ENCODE measurements at regions not wholly inside any gene's neighbourhood (a gene's known extent, or its start where the extent isn't known, plus 50 kb on each side); places are given as distances from the start of the nearest gene placed in this dataset.

DNA sequence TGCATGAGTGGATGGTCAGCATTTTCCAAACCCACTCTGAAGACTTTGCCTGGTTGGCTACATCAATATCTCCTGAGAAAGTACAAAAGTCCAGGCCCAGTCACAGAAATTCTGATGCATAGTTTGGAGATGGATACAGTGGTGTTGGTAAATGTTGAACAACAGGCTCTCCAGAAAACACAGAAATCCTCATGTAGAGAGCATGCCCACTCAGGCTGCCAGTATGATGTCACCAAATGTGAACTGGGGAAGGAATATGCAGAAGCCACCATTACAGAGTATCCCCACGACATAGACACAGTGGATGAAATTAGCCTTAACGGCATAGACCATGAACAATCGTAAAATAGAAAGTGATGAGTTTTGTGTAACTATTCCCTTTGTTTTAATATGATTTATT is 97.1 kb upstream of the NXT1 start:
- DNase-seq (ENCODE audit: insufficient read length, low spot score) (no peak), FAIRE-seq (no peak)
- TF ChIP-seq POLR2A (IDR thresholded peaks at IDR 0.05; ENCODE audit: low read depth, low read length) = no peak

DNA sequence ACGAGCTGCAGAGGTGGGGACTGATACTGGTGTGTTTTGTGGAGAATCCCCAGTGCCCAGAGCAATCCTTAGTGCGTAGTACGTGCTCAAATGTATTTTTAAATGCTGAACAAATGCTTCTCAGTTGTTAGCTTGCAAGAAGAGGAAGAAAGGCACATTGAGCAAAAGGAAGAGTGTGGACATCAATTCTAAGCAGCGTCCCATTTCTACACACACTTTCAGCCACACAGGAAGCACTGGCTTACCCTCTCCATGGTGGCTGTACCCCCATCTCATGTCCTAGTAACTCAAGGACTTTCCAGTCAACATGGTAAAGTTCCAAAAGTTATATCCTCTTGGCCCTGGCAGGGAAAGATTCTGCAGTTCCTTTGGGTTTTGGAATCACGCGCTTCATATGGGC is 98.8 kb upstream of the NXT1 start:
- no peak for TF ChIP-seq POLR2A (IDR thresholded peaks at IDR 0.05; ENCODE audit: low read depth, low read length)
- FAIRE-seq (no peak), DNase-seq (ENCODE audit: insufficient read length, low spot score) (no peak)

DNA sequence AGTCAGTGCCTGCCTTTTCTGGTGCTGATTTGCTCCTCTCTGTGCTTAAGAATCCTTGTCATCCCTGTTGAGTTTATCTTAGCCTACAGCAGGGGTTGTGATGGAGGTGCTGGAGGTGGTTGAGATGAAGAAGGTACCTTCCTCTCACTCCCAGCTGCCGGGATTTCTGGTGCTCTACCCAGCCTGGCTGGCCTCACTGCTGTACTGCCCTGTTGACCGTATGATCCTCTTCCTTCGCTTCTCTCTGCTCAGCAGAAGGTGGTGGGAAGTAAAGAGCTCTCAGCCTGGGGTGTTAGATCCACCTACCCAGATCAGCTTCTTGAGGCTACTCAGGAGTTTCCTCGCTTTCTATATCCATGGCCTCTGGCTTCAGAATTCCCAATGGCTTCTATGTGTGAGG is 101.0 kb upstream of the NXT1 start:
- DNase-seq (ENCODE audit: insufficient read length, low spot score) = no peak
- no peak for TF ChIP-seq POLR2A (IDR thresholded peaks at IDR 0.05; ENCODE audit: low read depth, low read length)
- no peak for FAIRE-seq

DNA sequence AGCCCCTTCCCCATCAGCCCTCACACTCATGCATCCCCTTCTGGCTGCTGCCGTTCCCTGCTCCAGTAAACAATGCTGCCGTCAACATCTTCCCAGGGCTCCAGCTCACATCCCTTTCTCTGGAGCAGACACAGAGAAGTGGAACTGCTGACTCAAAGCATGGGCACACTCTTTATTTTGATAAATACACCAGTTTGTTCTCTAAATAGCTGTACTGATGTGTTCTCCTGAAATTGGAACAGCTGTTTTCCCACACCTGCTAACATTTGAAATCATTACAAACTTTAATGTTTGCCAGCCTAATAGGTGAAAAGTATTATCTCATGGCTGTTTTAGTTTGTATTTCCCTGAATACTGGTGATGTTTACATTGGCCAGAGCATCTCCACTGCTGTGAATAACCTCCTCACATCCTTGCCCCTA is 102.1 kb upstream of the NXT1 start:
- DNase-seq (ENCODE audit: insufficient read length, low spot score) (no peak), FAIRE-seq (no peak)
- TF ChIP-seq POLR2A (IDR thresholded peaks at IDR 0.05; ENCODE audit: low read depth, low read length) = no peak

DNA sequence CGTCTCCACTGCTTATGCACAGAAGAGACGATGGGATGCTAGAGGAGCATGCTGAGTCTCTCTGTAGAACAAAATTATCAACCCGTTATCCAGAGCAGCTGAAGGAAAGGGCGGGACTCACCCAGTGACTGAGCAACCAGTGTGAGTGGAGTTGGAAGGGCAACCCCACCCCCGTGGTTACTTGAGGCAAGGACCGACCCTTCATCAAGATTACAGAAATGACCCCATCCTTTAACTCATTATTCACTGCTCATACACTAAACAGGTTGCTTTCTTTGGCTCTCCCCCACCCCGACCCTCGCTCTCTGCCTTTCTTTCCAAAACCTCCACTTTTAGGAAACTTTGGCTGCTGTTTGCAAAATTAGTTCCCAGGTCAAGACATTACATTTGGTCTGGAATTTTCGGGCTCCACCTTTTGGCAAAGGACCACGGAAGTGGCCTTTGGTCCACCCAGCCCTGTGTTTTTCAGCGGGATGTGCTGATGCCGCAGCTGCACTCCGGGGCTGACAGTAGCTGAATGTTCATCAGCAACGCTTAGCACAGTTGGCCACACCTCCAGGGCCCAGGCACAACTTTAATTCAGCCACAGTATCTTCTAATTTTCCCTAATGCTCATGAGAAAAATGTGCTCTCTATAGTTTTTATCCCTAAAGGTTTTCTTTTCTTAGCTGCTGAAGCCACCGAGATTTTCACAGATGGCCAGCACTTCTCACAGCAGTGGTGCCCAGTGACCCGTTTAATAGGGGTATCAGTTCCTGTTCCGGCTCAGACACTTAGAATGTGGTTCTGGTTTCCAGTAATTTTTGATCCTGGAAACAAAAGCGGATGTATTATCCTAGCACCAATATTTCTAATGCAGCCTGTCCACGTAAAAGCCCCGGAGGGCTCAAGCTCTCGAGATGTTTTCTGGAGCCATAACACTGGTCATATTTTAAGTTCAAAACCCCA is 103.6 kb upstream of the NXT1 start:
- FAIRE-seq = no peak
- no peak for DNase-seq (ENCODE audit: insufficient read length, low spot score)
- no peak for TF ChIP-seq POLR2A (IDR thresholded peaks at IDR 0.05; ENCODE audit: low read depth, low read length)

DNA sequence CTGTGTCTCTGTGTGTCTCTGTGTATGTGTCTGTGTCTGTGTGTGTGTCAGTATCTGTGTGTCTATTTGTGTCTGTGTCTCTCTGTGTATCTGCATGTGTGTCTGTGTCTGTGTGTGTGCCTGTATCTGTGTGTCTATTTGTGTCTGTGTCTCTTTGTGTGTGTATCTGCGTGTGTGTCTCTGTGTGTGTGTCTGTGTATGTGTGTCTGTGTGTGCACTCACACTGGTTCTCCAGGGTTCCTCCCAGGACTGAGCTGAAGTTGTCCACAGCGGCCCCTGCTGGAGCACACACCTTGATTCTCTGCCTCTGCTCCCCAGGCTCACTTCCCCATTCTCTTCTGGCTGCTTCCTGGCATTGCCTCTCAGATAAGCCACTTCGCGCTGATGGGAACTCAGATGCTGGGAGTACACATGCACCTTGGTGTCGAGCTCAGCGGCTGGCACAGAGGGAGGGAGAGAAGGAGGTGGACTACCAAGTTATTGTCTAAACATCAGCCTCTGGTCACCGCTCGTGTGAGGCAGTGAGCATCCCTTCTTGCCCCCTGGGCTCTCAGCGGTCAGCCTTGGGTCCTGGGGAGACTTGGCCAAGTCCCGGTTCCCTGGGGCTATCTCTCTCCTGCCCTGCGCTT is 104.9 kb upstream of the NXT1 start:
- no peak for TF ChIP-seq POLR2A (IDR thresholded peaks at IDR 0.05; ENCODE audit: low read depth, low read length)
- DNase-seq (ENCODE audit: insufficient read length, low spot score) (no peak), FAIRE-seq (no peak)

DNA sequence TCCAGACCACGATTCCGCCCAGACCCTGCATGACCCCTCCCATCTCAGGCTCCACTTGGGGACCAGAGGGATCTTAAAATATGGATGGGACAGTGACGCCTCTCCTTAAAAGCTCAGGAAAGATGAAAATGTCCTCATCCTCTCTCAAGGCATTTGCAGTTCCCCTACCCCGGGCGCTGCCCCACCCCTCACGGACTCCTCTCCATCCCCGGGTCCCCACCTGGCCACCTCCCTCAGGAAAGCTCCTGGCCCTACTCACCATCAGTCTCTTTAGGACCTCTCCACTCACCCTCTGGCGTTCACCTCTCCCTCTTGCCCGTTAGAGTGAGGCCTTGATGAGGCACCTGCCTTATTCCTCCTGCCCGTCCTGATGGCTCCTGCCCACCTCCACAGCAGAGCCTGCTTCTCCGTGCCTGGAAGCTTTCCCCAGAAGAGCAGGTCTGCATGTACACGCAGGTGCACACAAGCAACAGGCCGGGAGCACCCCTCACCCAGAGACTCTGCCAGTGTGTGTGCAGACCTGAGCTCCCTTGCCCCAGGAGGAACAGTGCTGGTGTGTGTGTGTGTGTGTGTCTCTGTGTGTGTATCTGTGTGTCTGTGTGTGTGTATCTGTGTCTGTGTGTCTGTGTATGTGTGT is 105.6 kb upstream of the NXT1 start:
- DNase-seq (ENCODE audit: insufficient read length, low spot score) (no peak), FAIRE-seq (no peak)
- no peak for TF ChIP-seq POLR2A (IDR thresholded peaks at IDR 0.05; ENCODE audit: low read depth, low read length)

DNA sequence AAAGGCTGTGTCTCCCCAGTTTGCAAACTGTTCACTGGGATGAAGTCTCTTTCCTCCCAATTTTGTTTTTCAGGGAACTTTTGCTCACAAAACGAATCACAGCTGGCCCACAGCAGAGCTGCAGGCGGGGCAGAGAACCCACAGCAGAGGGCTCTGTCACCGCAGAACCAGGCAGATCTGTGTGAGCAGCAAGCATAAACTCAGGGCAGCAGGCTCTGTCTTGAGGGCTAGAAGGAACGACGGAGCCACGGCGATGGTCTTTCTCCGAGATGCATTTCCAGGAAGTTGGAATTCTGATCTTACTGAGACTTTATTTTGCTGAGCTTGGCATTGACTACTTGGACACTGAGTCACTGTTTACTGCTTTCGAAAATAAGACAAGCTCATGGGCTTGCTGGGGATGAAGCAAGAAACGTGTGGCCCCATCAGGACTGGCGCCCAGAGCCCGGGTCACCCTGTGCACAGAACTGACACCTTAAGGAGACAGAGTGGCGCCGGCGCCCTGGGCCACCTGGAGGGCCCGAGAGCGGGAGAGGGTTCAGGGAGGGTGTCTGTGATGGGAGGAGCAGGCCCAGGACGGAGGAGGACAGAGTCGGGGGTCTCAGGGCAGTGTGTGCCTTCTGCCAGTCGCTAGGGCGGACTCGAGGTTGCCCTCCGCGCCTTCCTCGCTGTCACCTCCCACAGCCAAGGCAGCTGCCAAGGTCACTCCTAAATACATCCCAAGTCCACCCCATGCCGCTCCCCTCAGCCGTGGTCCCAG is 106.3 kb upstream of the NXT1 start:
- FAIRE-seq (no peak), DNase-seq (ENCODE audit: insufficient read length, low spot score) (no peak)
- no peak for TF ChIP-seq POLR2A (IDR thresholded peaks at IDR 0.05; ENCODE audit: low read depth, low read length)

DNA sequence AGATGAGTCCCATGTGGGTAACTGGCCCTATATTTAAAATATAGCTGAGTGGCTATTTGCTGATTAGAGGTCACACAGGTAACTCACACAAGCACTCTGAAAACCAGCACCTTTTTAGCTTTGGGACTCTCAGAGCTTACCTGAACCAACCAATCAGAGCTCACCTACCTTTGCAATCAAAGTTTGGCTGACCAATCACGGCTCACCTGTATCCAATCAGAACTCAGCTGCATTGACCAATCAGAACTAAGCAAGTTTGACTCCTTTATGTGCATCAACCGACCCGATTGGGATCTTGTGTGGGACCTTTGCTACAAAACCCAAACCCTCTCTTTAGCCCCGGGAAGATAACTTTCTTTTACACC is 106.8 kb upstream of the NXT1 start:
- no peak for DNase-seq (ENCODE audit: insufficient read length, low spot score)
- no peak for FAIRE-seq
- TF ChIP-seq POLR2A (IDR thresholded peaks at IDR 0.05; ENCODE audit: low read depth, low read length) = no peak

DNA sequence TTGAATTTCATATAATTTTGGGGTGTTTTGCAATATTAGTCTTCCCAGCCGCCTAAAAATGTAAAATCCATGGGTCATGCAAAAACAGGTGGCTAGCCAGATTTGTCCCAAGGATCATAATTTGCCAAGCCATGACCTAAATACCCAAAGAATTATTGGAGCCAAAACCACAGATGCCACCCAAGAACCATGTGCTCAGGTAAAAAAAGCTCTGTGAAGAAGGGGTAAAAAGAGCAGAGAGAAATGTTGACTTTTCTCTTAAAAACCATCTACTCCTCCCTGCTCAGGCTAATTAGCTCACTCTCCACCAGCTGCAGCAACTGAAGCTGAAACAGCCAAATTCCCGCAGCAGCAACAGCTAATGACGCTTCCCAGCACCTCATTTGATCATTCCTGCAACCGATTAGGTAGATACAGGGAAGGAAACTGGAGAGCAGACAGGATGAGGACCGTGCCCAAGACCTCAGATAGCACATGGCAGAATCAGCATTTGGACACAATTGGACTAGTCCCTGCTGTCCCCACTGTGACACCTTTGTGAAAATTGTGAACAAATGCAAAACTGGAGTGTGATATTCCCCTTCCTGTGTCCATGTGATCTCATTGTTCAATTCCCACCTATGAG is 107.9 kb upstream of the NXT1 start:
- no peak for DNase-seq (ENCODE audit: insufficient read length, low spot score)
- no peak for FAIRE-seq
- TF ChIP-seq POLR2A (IDR thresholded peaks at IDR 0.05; ENCODE audit: low read depth, low read length) = no peak

DNA sequence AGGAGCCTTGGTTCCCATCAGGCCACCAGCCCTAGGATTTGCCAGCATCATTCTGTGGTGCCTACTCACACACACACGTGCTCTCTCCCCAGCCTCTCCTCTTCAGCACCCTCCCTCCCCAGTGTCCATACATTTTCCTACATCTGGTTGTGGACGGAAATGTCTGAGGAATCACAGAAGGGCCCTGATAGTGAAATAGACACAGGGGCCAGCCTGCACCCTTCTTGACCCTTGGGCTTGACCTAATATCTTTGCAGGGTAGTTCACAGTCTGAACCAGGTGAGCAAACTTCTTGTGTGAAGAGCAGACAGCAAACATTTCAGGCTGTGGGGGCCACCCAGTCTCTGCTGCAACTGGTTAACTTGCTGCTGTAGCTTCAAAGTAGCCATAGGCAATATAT is 108.5 kb upstream of the NXT1 start:
- FAIRE-seq = no peak
- no peak for DNase-seq (ENCODE audit: insufficient read length, low spot score)
- TF ChIP-seq POLR2A (IDR thresholded peaks at IDR 0.05; ENCODE audit: low read depth, low read length) = no peak

DNA sequence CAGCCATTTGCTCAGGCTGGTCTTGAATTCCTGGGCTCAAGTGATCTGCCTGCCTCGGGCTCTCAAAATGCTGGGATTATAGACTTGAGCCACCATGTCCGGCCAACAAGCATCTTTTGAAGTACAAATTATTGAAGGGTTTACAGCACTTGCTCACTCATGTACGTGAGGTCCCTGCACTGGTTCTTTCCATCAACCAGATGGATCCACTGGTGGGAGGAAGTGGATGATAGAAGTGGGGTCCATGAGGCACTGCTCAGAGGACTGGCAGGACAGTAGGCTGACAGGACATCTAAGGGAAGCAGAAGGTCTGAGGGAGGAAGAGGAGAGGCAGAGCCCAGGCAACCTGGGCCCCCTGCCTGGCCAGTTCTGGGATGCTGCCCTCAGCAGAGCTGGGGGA is 109.2 kb upstream of the NXT1 start:
- no peak for TF ChIP-seq POLR2A (IDR thresholded peaks at IDR 0.05; ENCODE audit: low read depth, low read length)
- no peak for DNase-seq (ENCODE audit: insufficient read length, low spot score)
- FAIRE-seq = no peak

DNA sequence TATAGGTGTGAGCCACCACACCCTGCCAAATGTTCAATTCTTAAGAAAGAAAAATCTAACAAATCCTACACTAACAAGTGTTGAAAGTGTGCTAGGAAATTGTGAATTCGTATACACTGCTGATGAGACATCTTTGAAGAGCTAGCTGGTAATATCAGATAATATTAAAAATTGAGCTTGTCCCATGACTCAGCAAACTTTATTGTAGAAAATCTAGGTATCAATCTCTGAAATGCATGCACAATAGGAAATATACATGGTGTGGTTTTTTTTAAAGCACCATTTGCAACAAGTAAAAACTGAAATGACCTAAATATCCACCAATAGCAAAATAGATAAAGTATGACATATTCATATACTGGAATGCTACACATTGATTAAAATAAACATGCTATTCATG is 110.1 kb upstream of the NXT1 start:
- FAIRE-seq = no peak
- DNase-seq (ENCODE audit: insufficient read length, low spot score) = no peak
- no peak for TF ChIP-seq POLR2A (IDR thresholded peaks at IDR 0.05; ENCODE audit: low read depth, low read length)
